HG03045 (cell line): ENCODE measurements at regions not wholly inside any gene's neighbourhood (a gene's known extent, or its start where the extent isn't known, plus 50 kb on each side); places are given as distances from the start of the nearest gene placed in this dataset.

Experiments used
- ATAC-seq: cut with Tn5 transposase; IDR thresholded peaks from one replicate; pipeline ENCODE4 v1.9.1; 2021; ENCODE audit warnings: mild to moderate bottlenecking, moderate library complexity; ENCODE audit not compliant: unreplicated experiment

DNA sequence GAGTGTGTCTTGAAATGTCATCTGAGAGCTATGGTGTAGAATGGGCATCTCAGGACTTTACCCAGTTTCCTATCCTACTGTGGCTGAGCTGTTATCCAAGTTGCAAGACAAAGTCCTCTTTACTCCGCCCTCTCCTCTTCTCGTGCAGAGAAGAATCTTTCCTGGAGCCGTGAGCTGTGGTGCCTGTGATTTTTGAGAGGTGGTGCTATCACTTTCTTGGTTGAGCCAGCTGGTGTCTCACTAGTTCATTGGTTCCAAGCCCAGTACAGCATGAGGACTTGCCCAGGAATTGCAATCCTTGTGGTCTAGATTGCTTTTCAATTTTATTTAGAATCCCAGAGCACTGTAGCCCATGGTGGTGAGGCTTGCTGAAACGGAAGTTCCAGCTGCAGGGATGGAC is 2300.3 kb downstream of the MAT2B start:
- ATAC-seq: no peak

DNA sequence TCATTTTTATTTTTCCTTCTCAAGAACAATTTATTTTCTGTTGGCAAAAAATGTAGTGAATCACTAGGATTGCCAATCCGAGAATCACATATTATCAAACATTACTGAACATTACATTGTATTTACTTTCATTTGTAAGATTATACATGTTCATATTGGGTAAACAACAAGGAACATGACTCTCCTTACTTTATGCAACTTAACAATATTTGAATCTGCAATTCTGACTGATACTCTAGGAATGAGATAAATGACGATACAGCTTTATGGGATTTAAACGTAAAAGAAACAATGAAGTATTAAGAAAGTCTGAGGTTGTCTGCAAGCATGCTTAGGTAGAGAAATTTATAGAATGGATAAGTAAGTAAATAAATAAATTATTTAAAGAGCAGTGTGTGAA is 2302.9 kb downstream of the MAT2B start:
- ATAC-seq: no peak

- ATAC-seq: no peak
Measured at GRCh38 chr5:165809914-165810313, 2304.5 kb downstream of the MAT2B start.

DNA sequence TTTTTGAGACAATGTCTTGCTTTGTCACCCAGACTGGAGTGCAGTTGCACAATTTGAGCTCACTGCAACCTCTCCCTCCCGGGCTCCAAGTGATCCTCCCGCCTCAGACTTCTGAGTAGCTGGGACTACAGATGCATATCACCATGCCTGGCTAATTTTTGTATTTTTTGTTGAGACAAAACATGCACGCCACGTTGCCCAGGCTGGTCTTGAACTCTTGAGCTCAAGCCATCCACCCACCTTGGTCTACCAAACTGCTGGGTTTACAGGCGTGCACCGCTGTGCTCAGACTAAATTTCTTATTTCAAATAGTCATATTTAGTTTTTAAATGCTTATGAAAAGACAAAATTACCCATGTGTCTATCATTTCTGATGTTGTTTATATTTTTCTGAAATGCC is 2324.1 kb downstream of the MAT2B start:
- no peak for ATAC-seq

DNA sequence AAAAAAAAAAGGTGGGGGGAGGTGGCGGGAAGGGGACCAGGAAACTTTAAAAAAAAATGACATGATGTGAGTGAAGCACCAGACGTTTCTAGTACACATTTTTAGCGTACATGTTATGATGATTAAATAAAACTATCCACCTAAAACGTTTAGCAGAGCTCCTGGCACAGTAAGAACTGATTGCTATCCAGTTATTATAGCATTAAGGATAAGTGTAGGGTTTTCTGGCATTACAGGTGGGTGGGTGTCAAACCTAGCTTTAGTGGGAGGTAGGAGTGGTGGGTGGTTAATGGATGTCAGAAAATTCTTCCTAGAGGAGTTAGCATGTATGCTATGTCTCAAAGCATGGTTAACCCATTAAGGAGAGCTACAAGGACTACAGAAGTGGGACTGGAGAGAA is 2329.5 kb downstream of the MAT2B start:
- ATAC-seq: no peak

GRCh38 chr5:165836046-165836445 is 2330.6 kb downstream of the MAT2B start:
- no peak for ATAC-seq

DNA sequence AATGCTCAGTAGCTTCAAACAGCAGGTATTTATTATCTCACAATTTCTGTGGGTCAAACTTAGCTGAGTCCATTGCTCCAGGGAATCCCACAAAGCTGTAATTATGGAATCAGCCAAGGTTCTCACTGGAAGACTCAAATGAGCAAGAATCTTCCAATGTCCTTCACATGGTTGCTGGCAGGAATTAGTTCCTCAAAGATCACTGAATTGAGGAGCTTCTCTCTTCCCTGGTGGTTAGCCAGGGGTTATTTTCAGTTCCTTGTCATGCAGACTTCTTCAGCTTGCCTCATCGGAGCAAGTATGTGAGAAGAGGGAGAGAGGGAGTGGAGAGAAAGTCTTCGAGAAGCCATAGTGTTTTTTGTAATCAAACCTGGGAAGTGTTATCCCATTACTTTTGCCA is 2331.9 kb downstream of the MAT2B start:
- no peak for ATAC-seq

GRCh38 chr5:165844571-165844970 is 2339.2 kb downstream of the MAT2B start:
- ATAC-seq: no peak

DNA sequence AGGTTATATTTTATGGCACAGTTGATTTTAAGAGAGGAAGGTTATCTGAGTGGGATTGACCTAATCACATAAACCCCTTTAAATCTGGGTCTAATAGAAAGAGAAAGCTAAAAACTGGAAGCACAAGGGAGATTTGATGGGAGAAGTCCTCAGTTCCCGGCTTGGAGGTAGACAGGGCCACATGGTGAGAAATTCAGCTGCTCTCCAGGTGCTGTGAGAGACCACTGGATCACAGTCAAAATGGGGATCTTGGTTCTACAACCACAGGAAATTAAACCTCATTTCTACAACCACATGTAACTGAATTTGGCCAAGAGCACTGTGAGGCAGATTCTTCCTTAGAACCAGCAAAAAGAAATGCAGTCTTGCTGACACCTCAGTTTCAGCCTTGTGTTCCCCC is 2352.7 kb downstream of the MAT2B start:
- ATAC-seq: no peak

DNA sequence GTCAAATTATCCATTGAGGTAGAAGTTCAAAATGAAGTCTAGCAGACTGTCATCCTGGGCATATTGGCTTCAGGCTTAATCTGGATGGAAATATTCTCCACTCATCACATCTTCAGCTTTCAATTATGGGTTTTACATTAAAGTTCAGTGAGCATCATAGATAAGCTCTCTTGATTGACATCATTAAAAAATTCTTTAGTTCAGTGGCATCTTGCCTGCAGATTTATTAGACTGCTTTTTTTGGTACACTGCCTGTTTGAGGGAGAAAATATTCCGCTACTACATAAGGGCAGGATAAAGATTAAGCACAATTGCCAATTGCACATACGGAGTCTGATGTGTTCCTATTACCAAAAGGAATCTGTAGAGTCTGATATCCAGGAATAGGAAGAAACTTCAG is 2353.8 kb downstream of the MAT2B start:
- no peak for ATAC-seq

GRCh38 chr5:165863239-165863638 is 2357.8 kb downstream of the MAT2B start:
- ATAC-seq: no peak

- no peak for ATAC-seq
Measured at GRCh38 chr5:165871291-165871690, 2365.9 kb downstream of the MAT2B start.

DNA sequence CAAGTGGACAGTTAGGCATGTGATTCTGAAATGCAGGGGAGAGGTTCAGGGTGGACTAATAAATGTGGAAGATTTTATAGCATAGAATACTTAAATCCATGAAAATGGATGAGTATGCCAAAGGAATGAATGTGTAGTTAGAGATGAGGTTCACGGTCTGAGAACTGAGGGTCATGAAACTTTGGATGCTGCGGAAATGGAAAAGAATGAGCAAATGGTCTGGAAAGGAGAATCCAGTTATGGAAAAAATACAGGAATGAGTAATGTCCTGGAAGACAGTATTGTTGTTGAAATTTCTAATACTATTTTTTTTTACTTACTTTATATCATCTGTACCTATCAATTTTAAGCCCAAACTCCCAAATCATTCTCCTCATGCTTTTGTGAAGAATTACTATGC is 2369.4 kb downstream of the MAT2B start:
- ATAC-seq: no peak

DNA sequence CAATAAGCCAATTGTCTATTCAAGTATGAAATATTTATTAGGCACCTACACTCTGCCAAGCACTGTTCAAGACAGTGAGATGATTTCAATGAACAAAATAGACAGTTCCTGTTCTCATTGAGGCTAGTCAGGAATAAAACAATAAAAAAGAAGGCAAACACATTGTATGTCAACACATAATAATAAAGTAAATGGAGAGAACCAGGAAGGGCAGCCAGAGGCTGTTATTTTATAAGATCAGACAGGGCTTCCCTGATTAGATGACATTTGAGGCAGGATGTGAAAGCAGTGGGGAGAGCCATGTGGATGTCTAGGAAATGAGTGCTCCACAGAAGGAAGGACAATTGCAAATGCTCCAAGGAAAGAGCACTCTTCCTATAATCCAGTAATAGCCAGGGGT is 2371.1 kb downstream of the MAT2B start:
- no peak for ATAC-seq

GRCh38 chr5:165877475-165877874 is 2372.1 kb downstream of the MAT2B start:
- no peak for ATAC-seq

GRCh38 chr5:165881259-165881658 is 2375.8 kb downstream of the MAT2B start:
- ATAC-seq: no peak

DNA sequence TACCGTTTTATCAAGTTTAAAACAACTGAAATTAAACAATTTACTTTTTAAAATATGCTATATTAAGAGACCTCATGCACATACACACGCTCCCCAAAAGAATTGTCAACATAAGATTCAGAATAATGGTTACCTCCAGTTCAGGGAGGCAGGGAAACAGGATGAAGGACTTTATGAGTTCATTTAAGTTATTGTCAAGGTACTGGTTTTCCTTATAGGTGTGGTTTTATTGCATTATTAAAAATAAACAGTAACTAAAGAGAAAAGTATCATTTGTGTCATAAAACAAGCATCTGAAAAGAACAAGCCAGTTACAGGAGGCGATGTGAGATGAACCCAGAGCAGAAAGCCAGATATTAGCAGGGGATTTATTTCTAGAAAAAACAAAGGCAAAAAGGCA is 2376.7 kb downstream of the MAT2B start:
- ATAC-seq: no peak

DNA sequence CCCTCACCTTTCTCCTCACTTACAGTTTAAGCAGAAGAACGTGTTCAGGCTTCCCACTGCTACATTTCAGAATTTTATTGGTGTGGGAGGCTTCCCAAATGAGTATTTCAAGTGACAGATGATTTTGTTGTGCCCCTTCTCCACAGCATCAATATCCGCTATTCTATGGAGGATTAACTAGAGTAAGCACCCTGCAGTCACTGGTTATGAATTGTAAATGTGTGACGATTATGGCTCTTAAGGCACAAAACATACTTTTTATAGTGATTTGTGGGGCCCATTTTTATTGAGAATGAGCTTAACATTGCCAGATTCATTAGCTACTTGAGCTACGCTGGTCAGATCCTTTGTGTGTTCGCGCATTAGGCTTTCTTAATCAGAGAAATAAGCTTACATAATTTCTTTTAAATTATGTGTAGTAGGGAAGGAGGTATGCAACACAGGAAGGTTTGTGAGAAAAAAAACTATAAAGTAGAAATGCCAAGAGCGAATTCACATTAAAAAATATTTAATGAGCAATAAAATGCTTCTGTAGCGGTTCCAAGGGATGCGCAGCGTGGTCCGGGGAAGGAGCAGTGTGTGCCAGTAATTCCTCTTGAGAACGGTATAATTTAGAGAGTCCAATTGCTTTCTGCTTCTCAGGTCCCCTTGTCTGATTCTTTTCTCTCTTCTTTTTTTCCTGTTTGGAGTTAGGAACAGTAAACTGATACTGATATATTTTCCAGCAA is 2380.4 kb downstream of the MAT2B start:
- ATAC-seq: no peak

- ATAC-seq: no peak
Measured at GRCh38 chr5:165887147-165887546, 2381.7 kb downstream of the MAT2B start.

GRCh38 chr5:165892383-165892782 is 2387.0 kb downstream of the MAT2B start:
- ATAC-seq: no peak

- no peak for ATAC-seq
Measured at GRCh38 chr5:165894916-165895315, 2389.5 kb downstream of the MAT2B start.

DNA sequence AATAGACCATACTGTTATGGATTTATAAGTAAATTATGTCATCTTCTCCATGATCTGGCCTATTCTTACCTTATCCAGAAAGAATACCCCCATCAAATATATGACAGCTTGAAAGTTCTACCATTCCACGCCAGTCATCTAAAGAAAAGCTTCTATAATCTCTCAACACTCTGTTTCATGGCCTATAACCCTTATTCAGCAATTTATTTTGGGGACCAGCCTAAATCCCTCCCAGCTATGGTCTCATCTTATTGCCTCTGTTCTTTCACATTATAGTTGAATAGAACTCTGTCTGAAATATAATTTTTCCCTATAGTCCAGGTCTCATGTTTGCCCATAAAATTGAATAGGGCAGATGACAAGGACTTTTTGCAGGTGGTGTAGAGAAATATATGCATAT is 2387.6 kb upstream of the WWC1 start:
- ATAC-seq: no peak

DNA sequence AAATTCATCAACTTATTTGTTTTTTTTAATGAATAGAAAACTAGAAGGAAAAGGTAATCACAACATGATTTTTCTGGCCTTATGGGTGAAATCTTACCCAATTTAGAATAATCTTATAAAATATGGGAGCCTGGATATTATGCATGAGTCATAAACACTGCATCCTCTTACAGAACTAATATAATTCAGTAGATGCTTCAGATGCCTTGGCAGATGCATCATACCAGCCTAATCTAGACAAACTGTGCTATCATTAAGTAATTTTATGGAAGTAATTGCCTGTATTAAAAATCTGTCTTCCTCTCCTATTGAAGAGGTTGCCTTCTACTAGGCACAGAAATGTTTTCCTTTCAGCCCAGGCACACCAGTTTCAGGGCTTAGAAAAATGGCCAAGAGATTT is 2384.6 kb upstream of the WWC1 start:
- ATAC-seq: no peak
